ENCODE measurements at regions not wholly inside any gene's neighbourhood (a gene's known extent, or its start where the extent isn't known, plus 50 kb on each side); places are given as distances from the start of the nearest gene placed in this dataset.

- no peaks in the 10 kb centered on the region for H3K27me3 ChIP-seq
- no peak overlapping the region for H3K27ac ChIP-seq
- no peaks in the 10 kb centered on the region for H3K9me3 ChIP-seq
- intact Hi-C loops (cut with DNase I) = no loop called here
- DNase-seq (no peak), ATAC-seq (no peak)
- H3K4me1 ChIP-seq = peaks cover 0 to 7% (median 0%) of the 10 kb centered on the region in 9 donors
- H3K4me3 ChIP-seq = no peak overlapping the region
- TF ChIP-seq CTCF (IDR thresholded peaks at IDR 0.05) = no peak
- H3K36me3 ChIP-seq = no peaks in the 10 kb centered on the region
- 76 to 82% methylated on average over 6 of the region's 6 CpGs for WGBS, 2 donors
Observed at GRCh38 chr15:93708724-93709445, 522.5 kb upstream of the MCTP2 start.

- intact Hi-C loops (cut with DNase I) = no loop called here
- DNase-seq = no peak
- WGBS, 2 donors = 69 to 75% methylated on average over 5 of the region's 5 CpGs
- H3K4me3 ChIP-seq = no peak overlapping the region
- H3K4me1 ChIP-seq = peaks cover 0 to 7% (median 0%) of the 10 kb centered on the region in 9 donors
- no peak overlapping the region for H3K27ac ChIP-seq
- H3K36me3 ChIP-seq = no peaks in the 10 kb centered on the region
- peaks cover 0 to 3% (median 0%) of the 10 kb centered on the region in 11 donors for H3K9me3 ChIP-seq
- no peaks in the 10 kb centered on the region for H3K27me3 ChIP-seq
- TF ChIP-seq CTCF (IDR thresholded peaks at IDR 0.05) = no peak
- ATAC-seq = no peak
Observed at GRCh38 chr15:93707751-93708150, 523.6 kb upstream of the MCTP2 start.

GRCh38 chr15:93706495-93707292, 524.7 kb upstream of the MCTP2 start:
- Histone ChIP-seq H3K36me3 (no peaks in the 10 kb centered on the region), H3K4me3 (no peak overlapping the region), H3K9me3 (peaks cover 0 to 3% (median 0%) of the 10 kb centered on the region in 11 donors), H3K27me3 (no peaks in the 10 kb centered on the region), H3K4me1 (peaks cover 0 to 7% (median 0%) of the 10 kb centered on the region in 9 donors), H3K27ac (no peak overlapping the region)
- TF ChIP-seq CTCF (IDR thresholded peaks at IDR 0.05) = no peak
- 61 to 71% methylated on average over 7 of the region's 7 CpGs for WGBS, 2 donors
- ATAC-seq (peak in 1 of 8 donors; percentile 20), DNase-seq (no peak)
- intact Hi-C loops (cut with DNase I) = no loop called here

- peaks cover 0 to 3% (median 0%) of the 10 kb centered on the region in 11 donors for H3K9me3 ChIP-seq
- intact Hi-C loops (cut with DNase I) = no loop called here
- ATAC-seq = peak in 1 of 8 donors; percentile 16
- 61 to 69% methylated on average over 7 of the region's 7 CpGs for WGBS, 2 donors
- H3K4me3 ChIP-seq = no peak overlapping the region
- H3K36me3 ChIP-seq = no peaks in the 10 kb centered on the region
- no peak for DNase-seq
- H3K4me1 ChIP-seq = peaks cover 0 to 7% (median 0%) of the 10 kb centered on the region in 9 donors
- TF ChIP-seq CTCF (IDR thresholded peaks at IDR 0.05) = no peak
- H3K27ac ChIP-seq = peak overlapping the region in 1 of 10 donors; percentile 5
- no peaks in the 10 kb centered on the region for H3K27me3 ChIP-seq
Observed at GRCh38 chr15:93705753-93706455, 525.5 kb upstream of the MCTP2 start.

Measured in heart right ventricle (tissue), 16 donors.